ENCODE measurements at regions not wholly inside any gene's neighbourhood (a gene's known extent, or its start where the extent isn't known, plus 50 kb on each side); places are given as distances from the start of the nearest gene placed in this dataset.
A peak's percentile ranks its signal among the peaks of the same experiment; 100 is the strongest.

- 0 out of 2 replicates have a peak, but pooled peaks have one; percentile 10 for TF ChIP-seq STAG1 (CRISPR knock-in tag; IDR thresholded peaks at IDR 0.05)
- TF ChIP-seq, protein P1, sequence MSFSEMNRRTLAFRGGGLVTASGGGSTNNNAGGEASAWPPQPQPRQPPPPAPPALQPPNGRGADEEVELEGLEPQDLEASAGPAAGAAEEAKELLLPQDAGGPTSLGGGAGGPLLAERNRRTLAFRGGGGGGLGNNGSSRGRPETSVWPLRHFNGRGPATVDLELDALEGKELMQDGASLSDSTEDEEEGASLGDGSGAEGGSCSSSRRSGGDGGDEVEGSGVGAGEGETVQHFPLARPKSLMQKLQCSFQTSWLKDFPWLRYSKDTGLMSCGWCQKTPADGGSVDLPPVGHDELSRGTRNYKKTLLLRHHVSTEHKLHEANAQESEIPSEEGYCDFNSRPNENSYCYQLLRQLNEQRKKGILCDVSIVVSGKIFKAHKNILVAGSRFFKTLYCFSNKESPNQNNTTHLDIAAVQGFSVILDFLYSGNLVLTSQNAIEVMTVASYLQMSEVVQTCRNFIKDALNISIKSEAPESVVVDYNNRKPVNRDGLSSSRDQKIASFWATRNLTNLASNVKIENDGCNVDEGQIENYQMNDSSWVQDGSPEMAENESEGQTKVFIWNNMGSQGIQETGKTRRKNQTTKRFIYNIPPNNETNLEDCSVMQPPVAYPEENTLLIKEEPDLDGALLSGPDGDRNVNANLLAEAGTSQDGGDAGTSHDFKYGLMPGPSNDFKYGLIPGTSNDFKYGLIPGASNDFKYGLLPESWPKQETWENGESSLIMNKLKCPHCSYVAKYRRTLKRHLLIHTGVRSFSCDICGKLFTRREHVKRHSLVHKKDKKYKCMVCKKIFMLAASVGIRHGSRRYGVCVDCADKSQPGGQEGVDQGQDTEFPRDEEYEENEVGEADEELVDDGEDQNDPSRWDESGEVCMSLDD (CRISPR knock-in tag; IDR thresholded peaks at IDR 0.05; ENCODE audit: borderline replicate concordance) = no peak
- TF ChIP-seq, protein P2, sequence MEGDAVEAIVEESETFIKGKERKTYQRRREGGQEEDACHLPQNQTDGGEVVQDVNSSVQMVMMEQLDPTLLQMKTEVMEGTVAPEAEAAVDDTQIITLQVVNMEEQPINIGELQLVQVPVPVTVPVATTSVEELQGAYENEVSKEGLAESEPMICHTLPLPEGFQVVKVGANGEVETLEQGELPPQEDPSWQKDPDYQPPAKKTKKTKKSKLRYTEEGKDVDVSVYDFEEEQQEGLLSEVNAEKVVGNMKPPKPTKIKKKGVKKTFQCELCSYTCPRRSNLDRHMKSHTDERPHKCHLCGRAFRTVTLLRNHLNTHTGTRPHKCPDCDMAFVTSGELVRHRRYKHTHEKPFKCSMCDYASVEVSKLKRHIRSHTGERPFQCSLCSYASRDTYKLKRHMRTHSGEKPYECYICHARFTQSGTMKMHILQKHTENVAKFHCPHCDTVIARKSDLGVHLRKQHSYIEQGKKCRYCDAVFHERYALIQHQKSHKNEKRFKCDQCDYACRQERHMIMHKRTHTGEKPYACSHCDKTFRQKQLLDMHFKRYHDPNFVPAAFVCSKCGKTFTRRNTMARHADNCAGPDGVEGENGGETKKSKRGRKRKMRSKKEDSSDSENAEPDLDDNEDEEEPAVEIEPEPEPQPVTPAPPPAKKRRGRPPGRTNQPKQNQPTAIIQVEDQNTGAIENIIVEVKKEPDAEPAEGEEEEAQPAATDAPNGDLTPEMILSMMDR (CRISPR knock-in tag; IDR thresholded peaks at IDR 0.05) = peak; percentile 15; the same call in 1 of the 2 replicates
- TF ChIP-seq, protein P3, sequence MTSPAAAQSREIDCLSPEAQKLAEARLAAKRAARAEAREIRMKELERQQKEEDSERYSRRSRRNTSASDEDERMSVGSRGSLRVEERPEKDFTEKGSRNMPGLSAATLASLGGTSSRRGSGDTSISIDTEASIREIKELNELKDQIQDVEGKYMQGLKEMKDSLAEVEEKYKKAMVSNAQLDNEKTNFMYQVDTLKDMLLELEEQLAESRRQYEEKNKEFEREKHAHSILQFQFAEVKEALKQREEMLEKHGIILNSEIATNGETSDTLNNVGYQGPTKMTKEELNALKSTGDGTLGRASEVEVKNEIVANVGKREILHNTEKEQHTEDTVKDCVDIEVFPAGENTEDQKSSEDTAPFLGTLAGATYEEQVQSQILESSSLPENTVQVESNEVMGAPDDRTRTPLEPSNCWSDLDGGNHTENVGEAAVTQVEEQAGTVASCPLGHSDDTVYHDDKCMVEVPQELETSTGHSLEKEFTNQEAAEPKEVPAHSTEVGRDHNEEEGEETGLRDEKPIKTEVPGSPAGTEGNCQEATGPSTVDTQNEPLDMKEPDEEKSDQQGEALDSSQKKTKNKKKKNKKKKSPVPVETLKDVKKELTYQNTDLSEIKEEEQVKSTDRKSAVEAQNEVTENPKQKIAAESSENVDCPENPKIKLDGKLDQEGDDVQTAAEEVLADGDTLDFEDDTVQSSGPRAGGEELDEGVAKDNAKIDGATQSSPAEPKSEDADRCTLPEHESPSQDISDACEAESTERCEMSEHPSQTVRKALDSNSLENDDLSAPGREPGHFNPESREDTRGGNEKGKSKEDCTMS (CRISPR knock-in tag; conservative IDR thresholded peaks at IDR 0.05) = no peak
- DNase-seq (ENCODE audit: low spot score) = no peak
- peak; percentile 70 for ATAC-seq
- Histone ChIP-seq H3K36me3 (replicated peaks in 1 of 2; ENCODE audit: control insufficient read depth in 1 of 2, insufficient read depth in 2 of 2, low read length in 2 of 2) (no peaks in the 10 kb centered on the region), H3K79me2 (ENCODE audit: insufficient read depth, low read length) (no peaks in the 10 kb centered on the region), H3K4me2 (ENCODE audit: low read depth, low read length) (no peak overlapping the region), H3K27me3 (ENCODE audit: control insufficient read depth in 1 of 2, insufficient read depth in 2 of 2, low read length in 2 of 2) (peaks cover 0 to 3% of the 10 kb centered on the region in 2 experiments; a peak in 1 of 5 replicates), H3K9me3 (ENCODE audit: low read length) (no peaks in the 10 kb centered on the region), H3K4me3 (replicated peaks in 1 of 3; ENCODE audit: insufficient read depth in 1 of 3, low read depth in 2 of 3, low read length in 3 of 3) (no peak overlapping the region), H3K9ac (ENCODE audit: insufficient read depth, low read depth, low read length) (no peak overlapping the region), H2AFZ (ENCODE audit: low read length) (no peak overlapping the region), H3K27ac (ENCODE audit: extremely low read length, insufficient read depth, low read length) (no peak overlapping the region), H4K20me1 (ENCODE audit: insufficient read depth, low read length) (no peaks in the 10 kb centered on the region), H3K4me1 (ENCODE audit: insufficient read depth, low read length) (no peaks in the 10 kb centered on the region)
- intact Hi-C loops (cut with micrococcal nuclease; ENCODE audit: unreplicated experiment) = no loop called here
- in situ Hi-C loops (cut with HindIII; ENCODE audit: extremely low pct_ligation_motif_present, low pct_unique_long_range_greater_than_20kb) = no loop called here
- CTCF ChIA-PET (ENCODE audit: low intra/inter-chr PET ratio, low total read pairs) = no interaction called here
- BruUV-seq (replicated peaks) = no TSS peak
- POLR2A ChIA-PET = no interaction called here
- WGBS (ENCODE audit: low lambda C conversion rate) = 0% methylated on average over 1 of the region's 1 CpG
- no peak for FAIRE-seq
These were observed 138.6 kb upstream of the TRHDE start for GRCh38 chr12:72133497-72134055.

Data from HepG2 (cell line).